Thoracic aorta (tissue), 2 donors: ENCODE measurements at regions not wholly inside any gene's neighbourhood (a gene's known extent, or its start where the extent isn't known, plus 50 kb on each side); places are given as distances from the start of the nearest gene placed in this dataset.

Experiments used
- ATAC-seq: fragments of 150-250 bp; one replicate; pipeline ENCODE4 v1.8.0; 2017; ENCODE audit warnings: low read depth; ENCODE audit not compliant: insufficient number of reproducible peaks, low FRiP score
- DNase-seq: peaks from one replicate; pipeline ENCODE4 v3.0.0-alpha.2; 2020; ENCODE audit warnings: low spot score
- H3K27ac ChIP-seq, 2 donors: fragments of 200-600 bp; sonication (generic); 1 replicate in 1 of 2; 2 replicates in 1 of 2; pipeline ENCODE4 v1.5.1; 2016; ENCODE audit warnings: mild to moderate bottlenecking in 2 of 2, moderate library complexity in 2 of 2
- H3K27me3 ChIP-seq: fragments of 200-600 bp; sonication (generic); replicated peaks from 2 replicates; pipeline ENCODE4 v1.6.0; 2016; ENCODE audit warnings: mild to moderate bottlenecking; ENCODE audit not compliant: insufficient read depth
- H3K36me3 ChIP-seq: fragments of 200-600 bp; sonication (generic); one replicate; pipeline ENCODE4 v1.5.1; 2016
- H3K4me1 ChIP-seq, 2 donors: fragments of 200-600 bp; sonication (generic); 1 replicate in 1 of 2; 2 replicates in 1 of 2; pipeline versions ENCODE4 v1.5.1 to v1.6.0; 2016; ENCODE audit warnings: low read depth in 2 of 2, mild to moderate bottlenecking in 1 of 2; ENCODE audit not compliant: control insufficient read depth in 1 of 2
- H3K4me3 ChIP-seq: fragments of 200-600 bp; sonication (generic); 2 replicates; pipeline ENCODE4 v1.5.1; 2016; ENCODE audit warnings: mild to moderate bottlenecking
- H3K9me3 ChIP-seq: fragments of 200-600 bp; sonication (generic); 2 replicates; pipeline ENCODE4 v1.5.1; 2016
- TF ChIP-seq, protein P1 (sequence below): fragments of 200-600 bp; sonication (generic); IDR thresholded peaks from one replicate; pipeline ENCODE4 v1.5.1; 2019; ENCODE audit warnings: antibody characterized with exemption

DNA sequence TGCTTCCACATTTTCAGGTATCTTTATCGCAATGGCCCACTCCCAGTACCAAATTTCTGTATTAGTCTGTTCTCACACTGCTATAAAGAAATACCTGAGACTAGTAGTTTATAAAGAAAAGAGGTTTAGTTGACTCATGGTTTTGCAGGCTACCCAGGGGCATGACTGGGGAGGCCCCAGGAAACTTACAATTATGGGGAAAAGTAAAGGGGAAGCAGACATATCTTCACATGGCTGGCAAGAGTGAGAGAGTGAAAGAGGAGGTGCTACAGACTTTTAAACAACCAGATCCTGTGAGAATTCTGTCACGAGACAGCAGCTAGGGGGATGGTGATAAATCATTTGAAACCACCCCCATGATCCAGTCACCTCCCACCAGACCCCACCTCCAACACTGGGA lies 238.2 kb upstream of the DMAC1 start:
- Histone ChIP-seq H3K4me3 (no peak overlapping the region), H3K27me3 (no peaks in the 10 kb centered on the region), H3K4me1 (no peaks in the 10 kb centered on the region), H3K9me3 (peaks cover 4% of the 10 kb centered on the region), H3K27ac (no peak overlapping the region), H3K36me3 (no peaks in the 10 kb centered on the region)
- TF ChIP-seq, protein P1, sequence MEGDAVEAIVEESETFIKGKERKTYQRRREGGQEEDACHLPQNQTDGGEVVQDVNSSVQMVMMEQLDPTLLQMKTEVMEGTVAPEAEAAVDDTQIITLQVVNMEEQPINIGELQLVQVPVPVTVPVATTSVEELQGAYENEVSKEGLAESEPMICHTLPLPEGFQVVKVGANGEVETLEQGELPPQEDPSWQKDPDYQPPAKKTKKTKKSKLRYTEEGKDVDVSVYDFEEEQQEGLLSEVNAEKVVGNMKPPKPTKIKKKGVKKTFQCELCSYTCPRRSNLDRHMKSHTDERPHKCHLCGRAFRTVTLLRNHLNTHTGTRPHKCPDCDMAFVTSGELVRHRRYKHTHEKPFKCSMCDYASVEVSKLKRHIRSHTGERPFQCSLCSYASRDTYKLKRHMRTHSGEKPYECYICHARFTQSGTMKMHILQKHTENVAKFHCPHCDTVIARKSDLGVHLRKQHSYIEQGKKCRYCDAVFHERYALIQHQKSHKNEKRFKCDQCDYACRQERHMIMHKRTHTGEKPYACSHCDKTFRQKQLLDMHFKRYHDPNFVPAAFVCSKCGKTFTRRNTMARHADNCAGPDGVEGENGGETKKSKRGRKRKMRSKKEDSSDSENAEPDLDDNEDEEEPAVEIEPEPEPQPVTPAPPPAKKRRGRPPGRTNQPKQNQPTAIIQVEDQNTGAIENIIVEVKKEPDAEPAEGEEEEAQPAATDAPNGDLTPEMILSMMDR: no peak
- no peak for ATAC-seq
- DNase-seq: no peak

DNA sequence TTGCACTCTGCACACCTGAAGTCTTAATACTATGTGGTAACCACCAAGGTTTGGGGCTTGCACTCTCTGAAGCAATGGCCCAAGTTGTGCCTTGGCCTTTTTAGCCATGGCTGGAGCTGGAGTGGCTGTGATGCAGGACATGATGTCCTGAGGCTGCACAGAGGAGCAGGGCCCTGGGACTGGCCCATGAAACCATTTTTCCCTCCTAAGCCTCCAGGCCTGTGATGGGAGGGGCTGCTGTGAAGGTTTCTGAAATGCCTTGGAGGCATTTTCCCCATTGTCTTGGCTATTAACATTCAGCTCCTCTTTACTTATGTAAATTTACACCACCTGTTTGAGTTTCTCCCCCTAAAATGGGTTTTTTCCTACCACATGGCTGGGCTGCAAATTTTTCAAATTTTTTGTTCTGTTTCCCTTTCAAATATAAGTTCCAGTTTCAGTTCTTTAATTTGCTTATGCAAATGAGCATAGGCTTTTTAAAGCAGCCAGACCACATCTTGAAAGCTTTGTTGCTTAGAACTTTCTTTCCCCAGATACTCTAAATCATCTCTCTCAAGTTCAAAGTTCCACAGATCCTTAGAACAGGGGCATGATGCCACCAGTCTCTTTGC lies 237.4 kb upstream of the DMAC1 start:
- no peak for ATAC-seq

DNA sequence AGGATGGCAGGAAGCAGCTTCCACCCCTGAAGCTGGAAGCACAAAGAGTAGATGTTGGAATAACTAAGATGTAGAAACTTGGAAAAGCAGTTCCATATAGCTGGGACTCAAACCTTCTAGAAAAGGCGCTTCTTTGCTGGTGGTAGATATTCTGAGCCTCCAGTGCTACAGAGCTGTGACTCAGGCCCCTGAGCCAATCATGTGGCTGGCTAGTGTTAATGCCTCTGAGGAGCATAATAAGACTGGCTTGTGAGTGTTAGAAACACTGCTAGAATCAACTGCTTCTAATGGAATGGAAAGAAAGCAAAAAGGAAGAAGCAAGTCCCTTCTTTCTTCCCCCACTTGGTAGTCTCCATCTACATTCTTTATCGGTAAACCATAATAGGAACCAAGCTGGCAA lies 234.2 kb upstream of the DMAC1 start:
- no peaks in the 10 kb centered on the region for H3K36me3 ChIP-seq
- no peaks in the 10 kb centered on the region for H3K27me3 ChIP-seq
- H3K4me3 ChIP-seq: no peak overlapping the region
- no peak overlapping the region for H3K27ac ChIP-seq
- DNase-seq: no peak
- ATAC-seq: no peak
- H3K4me1 ChIP-seq: peaks cover 0 to 3% of the 10 kb centered on the region in 2 donors
- TF ChIP-seq, protein P1: no peak
- H3K9me3 ChIP-seq: no peaks in the 10 kb centered on the region

More for the DNA sequence above, 237.4 kb upstream of the DMAC1 start:
- TF ChIP-seq, protein P1: no peak
- Histone ChIP-seq H3K4me3 (no peak overlapping the region), H3K27me3 (no peaks in the 10 kb centered on the region), H3K27ac (no peak overlapping the region), H3K9me3 (peaks cover 4% of the 10 kb centered on the region), H3K36me3 (no peaks in the 10 kb centered on the region), H3K4me1 (no peaks in the 10 kb centered on the region)
- no peak for DNase-seq

DNA sequence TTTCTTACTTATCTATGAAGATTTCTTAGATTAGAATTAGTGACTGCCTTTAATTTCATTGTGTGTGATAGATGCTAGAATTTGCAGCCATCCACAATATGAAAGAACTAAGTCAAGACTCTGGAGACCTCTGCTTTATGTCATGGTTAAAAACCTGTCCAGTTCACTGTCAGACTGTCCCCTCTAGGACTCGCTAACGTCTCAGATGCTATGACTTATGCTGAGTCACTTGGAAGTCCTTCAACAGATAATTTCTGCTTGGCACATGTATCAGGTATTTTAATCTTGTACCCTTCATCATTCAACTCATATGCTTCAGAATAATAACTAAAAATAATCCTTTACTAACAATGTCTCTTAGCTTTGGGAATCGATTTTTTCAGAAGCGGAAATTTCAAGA lies 230.5 kb upstream of the DMAC1 start:
- H3K4me1 ChIP-seq: peaks cover 0 to 3% of the 10 kb centered on the region in 2 donors
- no peaks in the 10 kb centered on the region for H3K27me3 ChIP-seq
- H3K36me3 ChIP-seq: no peaks in the 10 kb centered on the region
- TF ChIP-seq, protein P1: no peak
- H3K9me3 ChIP-seq: no peaks in the 10 kb centered on the region
- DNase-seq (no peak), ATAC-seq (no peak)
- H3K4me3 ChIP-seq: no peak overlapping the region
- no peak overlapping the region for H3K27ac ChIP-seq

DNA sequence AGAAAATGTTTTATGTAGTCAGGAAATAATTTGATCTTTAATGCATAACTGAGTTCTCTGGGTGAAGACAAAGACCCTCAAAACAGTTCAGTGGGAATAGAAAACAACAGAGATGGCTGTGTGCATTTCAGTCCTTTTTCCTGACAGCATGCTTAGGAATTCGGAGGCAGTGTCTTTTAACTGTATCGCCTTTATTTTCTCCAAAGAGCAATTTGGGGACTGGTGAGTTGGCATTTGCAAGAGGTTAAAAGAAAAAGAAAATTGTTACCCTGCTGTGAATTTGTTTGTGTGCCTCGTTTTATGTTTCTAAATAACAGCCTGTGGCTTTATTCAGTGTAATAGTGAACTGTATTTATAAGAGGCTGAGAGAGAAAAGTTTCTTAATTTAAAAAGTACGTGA lies 227.8 kb upstream of the DMAC1 start:
- no peak for ATAC-seq

More for the DNA sequence above, 227.8 kb upstream of the DMAC1 start:
- Histone ChIP-seq H3K4me1 (peaks cover 0 to 3% of the 10 kb centered on the region in 2 donors), H3K9me3 (no peaks in the 10 kb centered on the region), H3K27ac (no peak overlapping the region), H3K4me3 (no peak overlapping the region), H3K36me3 (no peaks in the 10 kb centered on the region), H3K27me3 (no peaks in the 10 kb centered on the region)
- TF ChIP-seq, protein P1: no peak
- DNase-seq: no peak
